MCF 10A (cell line): ENCODE measurements at regions not wholly inside any gene's neighbourhood (a gene's known extent, or its start where the extent isn't known, plus 50 kb on each side); places are given as distances from the start of the nearest gene placed in this dataset.

ENCODE experiments used
- BruUV-seq: library from RNA; stranded (reverse); fragments of 400-500 nt; replicated peaks from 2 replicates; lab custom pipeline; 2021; lab: Mats Ljungman, UMichigan
- CTCF ChIA-PET: fragments of 300-600 bp; sonication (Branson Sonifier 250); formaldehyde crosslinking; extraction: SDS; loops from one replicate; lab custom pipeline; 2021; ENCODE audit warnings: antibody characterized with exemption, inconsistent platforms; lab: Yijun Ruan, JAX
- POLR2A ChIA-PET: fragments of 300-600, 350-650 bp; sonication (Branson Sonifier 250); formaldehyde crosslinking; extraction: SDS; loops from one replicate; lab custom pipeline; 2020; ENCODE audit warnings: antibody characterized with exemption, inconsistent platforms; lab: Yijun Ruan, JAX
- DNase-seq: peaks from one replicate; pipeline ENCODE4 v3.0.0-alpha.2; 2018; ENCODE audit not compliant: unreplicated experiment
- H3K27ac Mint-ChIP-seq: one replicate; pipeline ENCODE4 v1.8.0; 2022; ENCODE audit warnings: mild to moderate bottlenecking, low read depth, mixed read lengths; ENCODE audit not compliant: unreplicated experiment
- H3K27me3 Mint-ChIP-seq: one replicate; pipeline ENCODE4 v1.8.0; 2022; ENCODE audit warnings: mixed read lengths; ENCODE audit not compliant: insufficient read depth, unreplicated experiment
- H3K36me3 Mint-ChIP-seq: one replicate; pipeline ENCODE4 v1.8.0; 2022; ENCODE audit warnings: mild to moderate bottlenecking, moderate library complexity, mixed read lengths; ENCODE audit not compliant: insufficient read depth, unreplicated experiment
- H3K4me1 Mint-ChIP-seq: one replicate; pipeline ENCODE4 v1.8.0; 2022; ENCODE audit warnings: mixed read lengths; ENCODE audit not compliant: insufficient read depth, unreplicated experiment
- H3K4me3 Mint-ChIP-seq: one replicate; pipeline ENCODE4 v1.8.0; 2022; ENCODE audit warnings: mild to moderate bottlenecking, moderate library complexity, mixed read lengths; ENCODE audit not compliant: unreplicated experiment
- H3K9me3 Mint-ChIP-seq: one replicate; pipeline ENCODE4 v1.8.0; 2022; ENCODE audit warnings: mixed read lengths; ENCODE audit not compliant: unreplicated experiment
- intact Hi-C: fragments of 100-400 bp; cut with micrococcal nuclease; formaldehyde crosslinking; loops from 2 replicates; pipeline ENCODE4 v1.14.1; 2022
- TF ChIP-seq, protein P1 (sequence below): fragments of 200-600 bp; IDR thresholded peaks from one replicate; pipeline ENCODE4 v1.8.0; 2022; ENCODE audit warnings: antibody characterized with exemption, mild to moderate bottlenecking; ENCODE audit not compliant: unreplicated experiment

DNA sequence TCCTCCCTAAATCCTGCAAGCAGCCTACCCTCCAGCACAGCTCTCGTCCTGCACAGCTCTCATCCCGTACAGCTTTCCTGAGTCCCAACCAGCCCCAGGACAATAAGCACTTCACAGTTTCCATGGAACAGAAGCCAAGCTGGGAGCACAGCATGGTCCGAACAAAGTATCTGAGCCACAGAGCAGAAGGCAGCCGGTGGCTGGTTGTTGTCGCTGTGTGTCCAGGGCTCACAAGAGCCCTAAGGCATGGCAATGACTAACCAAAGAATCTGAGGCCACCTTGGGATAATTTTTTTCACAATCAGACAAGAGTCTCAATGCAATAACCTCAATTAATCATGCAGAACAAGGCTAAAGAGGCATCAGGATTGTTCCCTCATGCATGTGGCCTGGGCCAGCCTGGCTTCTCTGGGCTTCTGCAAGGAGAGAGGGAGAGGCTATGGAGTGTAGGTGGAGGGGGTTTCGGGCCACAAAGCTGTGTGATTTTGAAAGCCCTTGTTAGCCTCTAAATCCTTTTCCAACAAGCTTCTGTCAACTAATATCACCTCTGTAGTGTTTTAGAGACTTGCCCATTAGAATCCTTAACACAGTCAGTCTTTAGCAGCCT, 323.4 kb downstream of the PIK3R1 start:
- Mint-ChIP-seq H3K27ac (no peak overlapping the region), H3K4me1 (peaks cover 11% of the 10 kb centered on the region), H3K36me3 (peaks cover 6% of the 10 kb centered on the region), H3K4me3 (no peak overlapping the region), H3K27me3 (peaks cover 7% of the 10 kb centered on the region), H3K9me3 (no peaks in the 10 kb centered on the region)
- no peak for DNase-seq
- TF ChIP-seq, protein P1, sequence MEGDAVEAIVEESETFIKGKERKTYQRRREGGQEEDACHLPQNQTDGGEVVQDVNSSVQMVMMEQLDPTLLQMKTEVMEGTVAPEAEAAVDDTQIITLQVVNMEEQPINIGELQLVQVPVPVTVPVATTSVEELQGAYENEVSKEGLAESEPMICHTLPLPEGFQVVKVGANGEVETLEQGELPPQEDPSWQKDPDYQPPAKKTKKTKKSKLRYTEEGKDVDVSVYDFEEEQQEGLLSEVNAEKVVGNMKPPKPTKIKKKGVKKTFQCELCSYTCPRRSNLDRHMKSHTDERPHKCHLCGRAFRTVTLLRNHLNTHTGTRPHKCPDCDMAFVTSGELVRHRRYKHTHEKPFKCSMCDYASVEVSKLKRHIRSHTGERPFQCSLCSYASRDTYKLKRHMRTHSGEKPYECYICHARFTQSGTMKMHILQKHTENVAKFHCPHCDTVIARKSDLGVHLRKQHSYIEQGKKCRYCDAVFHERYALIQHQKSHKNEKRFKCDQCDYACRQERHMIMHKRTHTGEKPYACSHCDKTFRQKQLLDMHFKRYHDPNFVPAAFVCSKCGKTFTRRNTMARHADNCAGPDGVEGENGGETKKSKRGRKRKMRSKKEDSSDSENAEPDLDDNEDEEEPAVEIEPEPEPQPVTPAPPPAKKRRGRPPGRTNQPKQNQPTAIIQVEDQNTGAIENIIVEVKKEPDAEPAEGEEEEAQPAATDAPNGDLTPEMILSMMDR = no peak
- no TSS peak for BruUV-seq
- intact Hi-C loops = no loop called here
- ChIA-PET CTCF (no interaction called here), POLR2A (interaction anchor here (0.6 to 1.1 kb wide), 4 partner anchors 11 to 310 kb away, joined by 3 to 4 read pairs (median 4); no protein-coding TSS in a partner anchor)

DNA sequence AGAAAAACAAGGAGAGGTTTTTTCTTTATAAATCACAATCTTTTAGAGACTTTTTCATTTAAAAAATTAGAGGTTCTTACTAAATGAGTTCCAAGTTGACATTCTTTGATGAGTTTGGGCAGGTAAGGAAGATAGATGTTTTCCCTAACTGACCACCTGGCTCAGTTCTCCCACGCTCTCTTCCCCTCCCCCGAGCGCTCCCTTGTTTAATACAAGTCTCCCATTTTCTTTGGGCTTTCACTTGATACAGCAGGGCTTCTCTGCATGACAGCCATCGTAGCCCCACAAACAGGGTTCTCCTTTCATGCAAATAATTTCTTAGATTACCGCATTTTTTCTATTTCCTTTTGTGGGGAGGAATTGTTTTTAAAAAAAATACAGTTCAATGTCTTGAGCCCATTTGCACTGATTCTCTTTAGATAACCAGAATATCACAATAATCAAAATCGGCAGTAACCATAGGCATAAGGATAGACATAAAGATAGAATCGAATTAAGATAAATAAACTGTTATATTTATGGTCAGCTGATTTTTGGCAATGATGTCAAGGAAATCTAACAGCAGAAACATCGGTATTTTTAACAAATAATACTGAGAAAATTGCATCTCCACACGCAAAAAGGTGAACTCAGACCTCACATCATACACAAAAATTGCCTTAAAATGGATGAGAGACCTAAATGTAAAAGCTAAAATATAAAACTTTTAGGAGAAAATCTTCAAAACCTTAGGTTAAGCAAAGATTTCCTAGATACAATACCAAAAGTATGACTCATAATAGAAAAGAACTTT, 325.4 kb downstream of the PIK3R1 start:
- no TSS peak for BruUV-seq
- ChIA-PET CTCF (interaction anchor here (0.6 to 0.9 kb wide), 4 partner anchors 17 to 225 kb away, joined by 3 read pairs; no protein-coding TSS in a partner anchor), POLR2A (no interaction called here)
- DNase-seq = no peak
- Mint-ChIP-seq H3K4me1 (peaks cover 11% of the 10 kb centered on the region), H3K4me3 (no peak overlapping the region), H3K9me3 (no peaks in the 10 kb centered on the region), H3K36me3 (peaks cover 6% of the 10 kb centered on the region), H3K27me3 (no peaks in the 10 kb centered on the region), H3K27ac (no peak overlapping the region)
- intact Hi-C loops = loop anchor here (10.0 kb wide), 1 partner anchor 226 kb away; no protein-coding TSS in a partner anchor
- TF ChIP-seq, protein P1 = no peak

DNA sequence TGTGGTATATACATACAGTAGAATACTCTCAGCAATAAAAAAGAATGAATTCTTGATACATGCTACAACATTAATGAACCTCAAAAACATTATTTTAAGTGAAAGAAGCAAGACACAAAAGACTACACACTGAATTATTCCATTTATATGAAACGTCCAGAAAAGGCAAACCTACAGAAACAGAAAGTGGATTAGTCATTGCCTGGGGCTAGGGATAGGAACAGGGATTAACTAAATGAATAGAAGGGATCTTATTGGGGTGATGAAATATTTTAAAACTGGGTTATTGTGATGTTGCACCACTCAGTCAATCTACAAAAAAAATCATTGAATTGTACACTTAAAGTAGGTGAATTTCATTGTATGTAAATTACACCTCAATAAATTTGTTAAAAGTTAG, 326.7 kb downstream of the PIK3R1 start:
- no peaks in the 10 kb centered on the region for H3K27me3 Mint-ChIP-seq
- H3K27ac Mint-ChIP-seq = no peak overlapping the region
- H3K4me3 Mint-ChIP-seq = no peak overlapping the region
- POLR2A ChIA-PET = interaction anchor here (0.7 kb wide), 1 partner anchor 404 kb away, joined by 3 read pairs; no protein-coding TSS in a partner anchor
- no peaks in the 10 kb centered on the region for H3K9me3 Mint-ChIP-seq
- CTCF ChIA-PET = interaction anchor here (0.6 kb wide), 1 partner anchor 453 kb away, joined by 3 read pairs; no protein-coding TSS in a partner anchor
- no TSS peak for BruUV-seq
- peaks cover 11% of the 10 kb centered on the region for H3K4me1 Mint-ChIP-seq
- H3K36me3 Mint-ChIP-seq = peaks cover 6% of the 10 kb centered on the region
- peak; percentile 77 for DNase-seq
- intact Hi-C loops = loop anchor here (10.0 kb wide), 1 partner anchor 227 kb away; no protein-coding TSS in a partner anchor
- TF ChIP-seq, protein P1 = no peak

DNA sequence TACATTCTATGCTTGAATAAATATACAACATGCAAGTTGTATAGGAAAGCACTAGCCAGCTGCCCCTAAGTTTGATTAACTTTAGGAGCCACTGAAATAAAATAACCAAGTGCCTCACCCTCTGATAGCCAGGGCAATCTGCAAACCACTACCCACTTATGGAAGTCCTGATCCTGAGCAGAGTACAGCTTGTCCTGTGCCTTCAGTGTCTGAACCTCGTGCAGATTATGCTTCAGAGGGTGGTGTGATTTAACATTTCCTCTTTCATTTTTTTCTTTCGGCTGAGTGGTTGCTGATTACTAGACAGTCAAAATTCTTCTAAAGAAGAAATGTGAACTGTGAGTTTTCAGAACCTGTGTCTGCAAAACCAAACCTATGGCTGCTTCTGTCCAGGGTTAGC, 327.7 kb downstream of the PIK3R1 start:
- BruUV-seq = no TSS peak

More for the DNA sequence above, 327.7 kb downstream of the PIK3R1 start:
- Mint-ChIP-seq H3K36me3 (peaks cover 6% of the 10 kb centered on the region), H3K4me3 (no peak overlapping the region), H3K4me1 (peaks cover 11% of the 10 kb centered on the region), H3K9me3 (no peaks in the 10 kb centered on the region), H3K27ac (no peak overlapping the region), H3K27me3 (no peaks in the 10 kb centered on the region)
- intact Hi-C loops = loop anchor here (10.0 kb wide), 1 partner anchor 228 kb away; no protein-coding TSS in a partner anchor
- POLR2A ChIA-PET = no interaction called here
- DNase-seq = no peak
- CTCF ChIA-PET = interaction anchor here (0.6 kb wide), 1 partner anchor 19 kb away, joined by 3 read pairs; no protein-coding TSS in a partner anchor
- TF ChIP-seq, protein P1 = no peak
